Left lung (tissue), 4 donors: ENCODE measurements at regions not wholly inside any gene's neighbourhood (a gene's known extent, or its start where the extent isn't known, plus 50 kb on each side); places are given as distances from the start of the nearest gene placed in this dataset.
A peak's percentile ranks its signal among the peaks of the same experiment; 100 is the strongest.

Experiments used
- ATAC-seq: fragments of 200-7000 bp; cut with Tn5 transposase; one replicate; pipeline ENCODE4 v1.9.1; 2020; ENCODE audit warnings: moderate library complexity
- DNase-seq, 4 donors: peaks; one replicate each; pipeline ENCODE4 v3.0.0-alpha.2; 2013 to 2020
- H3K27ac ChIP-seq, 2 donors: fragments of 200-600 bp; sonication (generic) in 1 of 2; one replicate each; pipeline versions ENCODE4 v1.5.0 to v1.8.0; 2020 to 2021
- H3K27me3 ChIP-seq, 2 donors: fragments of 200-600 bp; sonication (generic) in 1 of 2; one replicate each; pipeline versions ENCODE4 v1.5.0 to v1.8.0; 2020 to 2021
- H3K36me3 ChIP-seq, 2 donors: fragments of 200-600 bp; sonication (generic) in 1 of 2; one replicate each; pipeline versions ENCODE4 v1.5.0 to v1.8.0; 2020 to 2021
- H3K4me1 ChIP-seq, 2 donors: fragments of 200-600 bp; one replicate each; pipeline ENCODE4 v1.8.0; 2021
- H3K4me3 ChIP-seq, 2 donors: fragments of 200-600 bp; sonication (generic) in 1 of 2; one replicate each; pipeline versions ENCODE4 v1.5.0 to v1.8.0; 2020 to 2021; ENCODE audit warnings: mild to moderate bottlenecking in 1 of 2
- H3K9me3 ChIP-seq, 2 donors: fragments of 200-600 bp; sonication (generic) in 1 of 2; one replicate each; pipeline versions ENCODE4 v1.5.0 to v1.8.0; 2020 to 2021
- CTCF ChIP-seq, 2 donors: fragments of 200-600 bp; sonication (generic) in 1 of 2; IDR thresholded peaks; one replicate each; pipeline versions ENCODE4 v1.5.0 to v1.8.0; 2021; ENCODE audit warnings: antibody characterized with exemption in 2 of 2
- intact Hi-C, 2 donors: fragments of 100-400 bp; cut with DNase I; formaldehyde crosslinking; loops; one replicate each; pipeline versions ENCODE4 v1.11.2 to v1.14.2; 2022
- donor health status: DM: no; HTN: yes; CAD: no.
- donor health status: DM: no; HTN: no; CAD: no.

GRCh38 chr1:55381491-55381890 is 166.3 kb upstream of the USP24 start:
- H3K4me3 ChIP-seq: no peak overlapping the region
- intact Hi-C loops: no loop called here
- no peaks in the 10 kb centered on the region for H3K27me3 ChIP-seq
- H3K36me3 ChIP-seq: no peaks in the 10 kb centered on the region
- TF ChIP-seq CTCF (IDR thresholded peaks at IDR 0.05): no peak
- no peak overlapping the region for H3K27ac ChIP-seq
- H3K9me3 ChIP-seq: no peaks in the 10 kb centered on the region
- DNase-seq (no peak), ATAC-seq (no peak)
- H3K4me1 ChIP-seq: no peaks in the 10 kb centered on the region

- no peak overlapping the region for H3K27ac ChIP-seq
- H3K36me3 ChIP-seq: no peaks in the 10 kb centered on the region
- H3K9me3 ChIP-seq: no peaks in the 10 kb centered on the region
- intact Hi-C loops: no loop called here
- no peak for ATAC-seq
- no peak for DNase-seq
- H3K4me3 ChIP-seq: no peak overlapping the region
- no peaks in the 10 kb centered on the region for H3K27me3 ChIP-seq
- H3K4me1 ChIP-seq: no peaks in the 10 kb centered on the region
- no peak for TF ChIP-seq CTCF (IDR thresholded peaks at IDR 0.05)
Measured at GRCh38 chr1:55380355-55380970, 165.3 kb upstream of the USP24 start.

- TF ChIP-seq CTCF (IDR thresholded peaks at IDR 0.05): peak; percentile 41 to 45
- Histone ChIP-seq H3K4me3 (no peak overlapping the region), H3K27ac (no peak overlapping the region), H3K9me3 (no peaks in the 10 kb centered on the region), H3K36me3 (no peaks in the 10 kb centered on the region), H3K4me1 (no peaks in the 10 kb centered on the region), H3K27me3 (no peaks in the 10 kb centered on the region)
- peak in 1 of 4 donors; percentile 42 for DNase-seq
- peak; percentile 76 for ATAC-seq
- intact Hi-C loops: loop anchor here in 1 of 2 donors (10.0 kb wide), 1 partner anchor 1206 kb away; no protein-coding TSS in a partner anchor
Measured at GRCh38 chr1:55378582-55378981, 163.4 kb upstream of the USP24 start.

DNA sequence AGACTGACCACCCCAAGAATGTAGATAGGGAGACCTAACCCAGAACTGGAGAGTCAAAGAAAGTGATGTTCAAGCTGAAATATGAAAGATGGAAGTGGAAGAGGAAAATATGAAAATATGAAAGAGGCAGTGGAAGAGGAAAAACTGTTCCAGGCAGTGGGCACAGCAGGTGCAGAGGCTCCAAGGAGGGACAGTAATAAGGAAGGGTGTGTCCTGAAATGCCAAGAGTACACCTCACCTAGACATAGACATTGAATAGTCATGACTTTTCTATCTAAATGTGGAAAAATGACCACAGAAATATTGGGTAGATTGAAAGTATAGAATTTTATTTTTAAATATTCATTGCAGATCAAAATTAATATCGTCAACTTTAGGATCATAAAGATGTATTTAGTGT is 161.7 kb upstream of the USP24 start:
- DNase-seq (no peak), ATAC-seq (no peak)
- no peak overlapping the region for H3K27ac ChIP-seq
- no peaks in the 10 kb centered on the region for H3K36me3 ChIP-seq
- no peaks in the 10 kb centered on the region for H3K9me3 ChIP-seq
- intact Hi-C loops: loop anchor here in 1 of 2 donors (10.0 kb wide), 1 partner anchor 1208 kb away; no protein-coding TSS in a partner anchor
- no peaks in the 10 kb centered on the region for H3K27me3 ChIP-seq
- no peak overlapping the region for H3K4me3 ChIP-seq
- no peak for TF ChIP-seq CTCF (IDR thresholded peaks at IDR 0.05)
- no peaks in the 10 kb centered on the region for H3K4me1 ChIP-seq

- H3K36me3 ChIP-seq: no peaks in the 10 kb centered on the region
- H3K9me3 ChIP-seq: no peaks in the 10 kb centered on the region
- intact Hi-C loops: loop anchor here in 1 of 2 donors (10.0 kb wide), 1 partner anchor 1209 kb away; no protein-coding TSS in a partner anchor
- TF ChIP-seq CTCF (IDR thresholded peaks at IDR 0.05): peak; percentile 88 to 98
- no peaks in the 10 kb centered on the region for H3K4me1 ChIP-seq
- H3K4me3 ChIP-seq: no peak overlapping the region
- no peak overlapping the region for H3K27ac ChIP-seq
- peak in 1 of 4 donors; percentile 65 for DNase-seq
- no peaks in the 10 kb centered on the region for H3K27me3 ChIP-seq
- peak; percentile 81 for ATAC-seq
Measured at GRCh38 chr1:55375617-55376258, 160.6 kb upstream of the USP24 start.
